NCI-H510A (cell line): ENCODE measurements at regions not wholly inside any gene's neighbourhood (a gene's known extent, or its start where the extent isn't known, plus 50 kb on each side); places are given as distances from the start of the nearest gene placed in this dataset.

Source experiments
- DNase-seq: peaks from one replicate; lab custom pipeline; 2025; lab: John Stamatoyannopoulos, UW

GRCh38 chr15:46441294-46442062 lies 806.6 kb downstream of the SQOR start:
- DNase-seq: no peak

- no peak for DNase-seq
Measured at GRCh38 chr15:46442184-46442583, 807.4 kb downstream of the SQOR start.

GRCh38 chr15:46442901-46443590 lies 808.2 kb downstream of the SQOR start:
- DNase-seq: no peak

- no peak for DNase-seq
Measured at GRCh38 chr15:46450112-46450809, 815.4 kb downstream of the SQOR start.

- DNase-seq: no peak
Measured at GRCh38 chr15:46450810-46451182, 816.0 kb downstream of the SQOR start.

GRCh38 chr15:46452297-46452820 lies 817.5 kb downstream of the SQOR start:
- DNase-seq: no peak

GRCh38 chr15:46456456-46456855 lies 821.6 kb downstream of the SQOR start:
- DNase-seq: no peak

GRCh38 chr15:46460431-46461094 lies 825.7 kb downstream of the SQOR start:
- no peak for DNase-seq

- no peak for DNase-seq
Measured at GRCh38 chr15:46461416-46461815, 826.6 kb downstream of the SQOR start.

GRCh38 chr15:46467041-46467440 lies 832.2 kb downstream of the SQOR start:
- no peak for DNase-seq

GRCh38 chr15:46471096-46471495 lies 836.3 kb downstream of the SQOR start:
- DNase-seq: no peak

GRCh38 chr15:46489276-46489675 lies 854.4 kb downstream of the SQOR start:
- DNase-seq: no peak

- no peak for DNase-seq
Measured at GRCh38 chr15:46496491-46497115, 861.8 kb downstream of the SQOR start.

GRCh38 chr15:46502667-46503066 lies 867.8 kb downstream of the SQOR start:
- DNase-seq: no peak

- no peak for DNase-seq
Measured at GRCh38 chr15:46518381-46518780, 883.6 kb downstream of the SQOR start.

- no peak for DNase-seq
Measured at GRCh38 chr15:46523701-46524100, 888.9 kb downstream of the SQOR start.

- no peak for DNase-seq
Measured at GRCh38 chr15:46525984-46526725, 891.3 kb downstream of the SQOR start.

GRCh38 chr15:46526726-46527110 lies 891.9 kb downstream of the SQOR start:
- DNase-seq: no peak

GRCh38 chr15:46543626-46544025 lies 908.8 kb downstream of the SQOR start:
- no peak for DNase-seq

- no peak for DNase-seq
Measured at GRCh38 chr15:46548989-46549388, 914.2 kb downstream of the SQOR start.

GRCh38 chr15:46552316-46552715 lies 917.5 kb downstream of the SQOR start:
- DNase-seq: no peak
